HCT116 (cell line): ENCODE measurements at regions not wholly inside any gene's neighbourhood (a gene's known extent, or its start where the extent isn't known, plus 50 kb on each side); places are given as distances from the start of the nearest gene placed in this dataset.

ENCODE experiments used
- ATF3 ChIP-seq: IDR thresholded peaks from 2 replicates; pipeline ENCODE4 v1.6.1; 2012
- CEBPB ChIP-seq: IDR thresholded peaks from 2 replicates; pipeline ENCODE4 v1.6.1; 2012; ENCODE audit warnings: low read depth
- CTCF ChIP-seq, 3 experiments: fragments of 200-600 bp in 1 of 3; sonication (generic) in 1 of 3; IDR thresholded peaks in 2 of 3; conservative IDR thresholded peaks in 1 of 3; 2 replicates each; pipeline ENCODE4 v1.5.1; 2012 to 2017; ENCODE audit warnings: low read depth in 2 of 3, low read length in 2 of 3, antibody characterized with exemption in 1 of 3, borderline replicate concordance in 1 of 3, control low read depth in 1 of 3, mild to moderate bottlenecking in 1 of 3, mixed read lengths in 1 of 3, mixed run types in 1 of 3, moderate library complexity in 1 of 3; ENCODE audit not compliant: insufficient read depth in 1 of 3
- EZH2 ChIP-seq: fragments of 200-600 bp; sonication (generic); IDR thresholded peaks from 2 replicates; pipeline ENCODE4 v1.6.1; 2017; ENCODE audit warnings: antibody characterized with exemption, mixed run types
- EZH2phosphoT487 ChIP-seq: fragments of 200-600 bp; IDR thresholded peaks from 2 replicates; pipeline ENCODE4 v1.6.1; 2018; ENCODE audit warnings: antibody characterized with exemption, borderline replicate concordance
- POLR2A ChIP-seq: IDR thresholded peaks from 2 replicates; pipeline ENCODE4 v1.7.0; 2011; ENCODE audit warnings: borderline replicate concordance; ENCODE audit not compliant: insufficient read depth, insufficient read length; ENCODE audit errors: extremely low read depth
- POLR2AphosphoS5 ChIP-seq: IDR thresholded peaks from 2 replicates; pipeline ENCODE4 v1.6.1; 2011; ENCODE audit warnings: mild to moderate bottlenecking, low read depth, low read length, moderate library complexity
- REST ChIP-seq: IDR thresholded peaks from 2 replicates; pipeline ENCODE4 v1.6.1; 2012; ENCODE audit warnings: low read depth
- SP1 ChIP-seq: IDR thresholded peaks from 2 replicates; pipeline ENCODE4 v1.6.1; 2012; ENCODE audit warnings: low read depth
- SRF ChIP-seq: IDR thresholded peaks from 2 replicates; pipeline ENCODE4 v1.6.1; 2012; ENCODE audit warnings: low read depth
- TCF7L2 ChIP-seq: IDR thresholded peaks from 2 replicates; pipeline ENCODE4 v1.7.0; 2011; ENCODE audit warnings: borderline replicate concordance, inconsistent platforms; ENCODE audit not compliant: insufficient read depth, insufficient read length; ENCODE audit errors: extremely low read depth
- ZNF274 ChIP-seq: fragments of 200-500 bp; sonication (Bioruptor generic); IDR thresholded peaks from 2 replicates; pipeline ENCODE4 v1.6.1; 2014; ENCODE audit warnings: mild to moderate bottlenecking, low read depth, low read length, inconsistent platforms

GRCh38 chr7:68678196-68678595 lies 920.1 kb upstream of the AUTS2 start:
- TF ChIP-seq CTCF (IDR thresholded peaks at IDR 0.05 in 2 of 3, conservative IDR thresholded peaks at IDR 0.05 in 1 of 3; ENCODE audit: borderline replicate concordance in 1 of 3, insufficient read depth in 1 of 3, low read depth in 2 of 3, low read length in 2 of 3), result no peak
- TF ChIP-seq EZH2, result no peak
- TF ChIP-seq ATF3, result no peak
- TF ChIP-seq POLR2A, result no peak
- TF ChIP-seq TCF7L2, result no peak
- no peak for TF ChIP-seq CEBPB
- no peak for TF ChIP-seq SP1
- TF ChIP-seq POLR2AphosphoS5, result no peak
- no peak for TF ChIP-seq EZH2phosphoT487
- TF ChIP-seq ZNF274, result no peak
- no peak for TF ChIP-seq SRF
- no peak for TF ChIP-seq REST
